Sigmoid colon (tissue), 4 donors: ENCODE measurements at regions not wholly inside any gene's neighbourhood (a gene's known extent, or its start where the extent isn't known, plus 50 kb on each side); places are given as distances from the start of the nearest gene placed in this dataset.

Experiments
- EP300 ChIP-seq, 4 donors: sonication (generic); formaldehyde crosslinking; IDR thresholded peaks; one replicate each; pipeline ENCODE4 v1.6.1; 2017; ENCODE audit warnings: antibody characterized with exemption in 4 of 4
- POLR2A ChIP-seq, 2 donors: fragments of 450-650 bp; IDR thresholded peaks; one replicate each; pipeline ENCODE4 v1.6.1; 2016; ENCODE audit warnings: antibody characterized with exemption in 2 of 2, mild to moderate bottlenecking in 2 of 2, moderate library complexity in 2 of 2
- TF ChIP-seq, protein P1 (sequence below), 4 experiments: fragments of 450-650 bp in 3 of 4; fragments of 200-600 bp in 1 of 4; IDR thresholded peaks; one replicate each; pipeline ENCODE4 v1.5.1; 2016 to 2019; ENCODE audit warnings: antibody characterized with exemption in 4 of 4, mild to moderate bottlenecking in 3 of 4, moderate library complexity in 2 of 4

DNA sequence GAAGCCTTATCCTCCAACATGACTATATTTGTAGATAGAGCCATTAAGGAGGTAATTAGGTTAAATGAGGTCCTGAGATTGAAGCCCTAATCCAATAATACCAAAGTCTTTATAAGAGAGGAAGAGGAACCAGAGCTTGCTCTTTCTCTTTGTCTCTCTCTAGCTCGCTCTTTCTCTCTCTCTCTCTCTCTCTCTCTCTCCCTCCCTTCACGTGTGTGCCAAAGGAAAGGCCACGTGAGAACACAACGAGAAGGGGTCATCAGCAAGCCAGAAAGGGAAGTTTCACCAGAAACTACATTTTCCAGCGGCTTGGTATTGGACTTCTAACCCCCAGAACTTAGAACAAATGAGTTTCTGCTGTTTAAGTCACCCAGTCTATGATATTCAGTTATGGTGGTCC is 1540.5 kb downstream of the C4orf33 start:
- TF ChIP-seq, protein P1, sequence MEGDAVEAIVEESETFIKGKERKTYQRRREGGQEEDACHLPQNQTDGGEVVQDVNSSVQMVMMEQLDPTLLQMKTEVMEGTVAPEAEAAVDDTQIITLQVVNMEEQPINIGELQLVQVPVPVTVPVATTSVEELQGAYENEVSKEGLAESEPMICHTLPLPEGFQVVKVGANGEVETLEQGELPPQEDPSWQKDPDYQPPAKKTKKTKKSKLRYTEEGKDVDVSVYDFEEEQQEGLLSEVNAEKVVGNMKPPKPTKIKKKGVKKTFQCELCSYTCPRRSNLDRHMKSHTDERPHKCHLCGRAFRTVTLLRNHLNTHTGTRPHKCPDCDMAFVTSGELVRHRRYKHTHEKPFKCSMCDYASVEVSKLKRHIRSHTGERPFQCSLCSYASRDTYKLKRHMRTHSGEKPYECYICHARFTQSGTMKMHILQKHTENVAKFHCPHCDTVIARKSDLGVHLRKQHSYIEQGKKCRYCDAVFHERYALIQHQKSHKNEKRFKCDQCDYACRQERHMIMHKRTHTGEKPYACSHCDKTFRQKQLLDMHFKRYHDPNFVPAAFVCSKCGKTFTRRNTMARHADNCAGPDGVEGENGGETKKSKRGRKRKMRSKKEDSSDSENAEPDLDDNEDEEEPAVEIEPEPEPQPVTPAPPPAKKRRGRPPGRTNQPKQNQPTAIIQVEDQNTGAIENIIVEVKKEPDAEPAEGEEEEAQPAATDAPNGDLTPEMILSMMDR (IDR thresholded peaks at IDR 0.05): no peak
- TF ChIP-seq POLR2A (IDR thresholded peaks at IDR 0.05) (no peak), EP300 (IDR thresholded peaks at IDR 0.05) (no peak)
